Kidney epithelial cell (primary cell): ENCODE measurements at regions not wholly inside any gene's neighbourhood (a gene's known extent, or its start where the extent isn't known, plus 50 kb on each side); places are given as distances from the start of the nearest gene placed in this dataset.

Source experiments
- DNase-seq: peaks from one replicate; pipeline ENCODE4 v3.0.0-alpha.2; 2010; ENCODE audit warnings: low read depth
- H3K27me3 ChIP-seq: 2 replicates; pipeline ENCODE4 v1.6.0; 2011; ENCODE audit warnings: low read length; ENCODE audit not compliant: control insufficient read depth, insufficient read depth
- H3K36me3 ChIP-seq: 2 replicates; pipeline ENCODE4 v1.5.1; 2011; ENCODE audit warnings: low read length; ENCODE audit not compliant: control insufficient read depth, insufficient read depth
- H3K4me3 ChIP-seq: 2 replicates; pipeline ENCODE4 v1.5.1; 2011; ENCODE audit warnings: low read depth, mild to moderate bottlenecking, control low read depth, low read length
- CTCF ChIP-seq: IDR thresholded peaks from 2 replicates; pipeline ENCODE4 v1.5.1; 2011; ENCODE audit warnings: mild to moderate bottlenecking, moderate library complexity, low read length, control low read depth, inconsistent platforms; ENCODE audit not compliant: insufficient read depth, poor library complexity, severe bottlenecking

GRCh38 chr6:4586469-4586859 lies 189.7 kb upstream of the CDYL start:
- no peaks in the 10 kb centered on the region for H3K27me3 ChIP-seq
- H3K36me3 ChIP-seq = no peaks in the 10 kb centered on the region
- TF ChIP-seq CTCF = no peak
- DNase-seq = no peak
- no peak overlapping the region for H3K4me3 ChIP-seq

- no peaks in the 10 kb centered on the region for H3K27me3 ChIP-seq
- no peaks in the 10 kb centered on the region for H3K36me3 ChIP-seq
- no peak for DNase-seq
- TF ChIP-seq CTCF = no peak
- H3K4me3 ChIP-seq = no peak overlapping the region
Measured at GRCh38 chr6:4585682-4586468, 190.3 kb upstream of the CDYL start.

- H3K36me3 ChIP-seq = no peaks in the 10 kb centered on the region
- no peak overlapping the region for H3K4me3 ChIP-seq
- no peak for DNase-seq
- no peak for TF ChIP-seq CTCF
- H3K27me3 ChIP-seq = no peaks in the 10 kb centered on the region
Measured at GRCh38 chr6:4584801-4585200, 191.4 kb upstream of the CDYL start.

GRCh38 chr6:4582506-4583417 lies 193.4 kb upstream of the CDYL start:
- TF ChIP-seq CTCF = no peak
- no peak for DNase-seq
- H3K27me3 ChIP-seq = no peaks in the 10 kb centered on the region
- H3K4me3 ChIP-seq = no peak overlapping the region
- no peaks in the 10 kb centered on the region for H3K36me3 ChIP-seq

GRCh38 chr6:4581468-4582385 lies 194.5 kb upstream of the CDYL start:
- no peaks in the 10 kb centered on the region for H3K27me3 ChIP-seq
- H3K4me3 ChIP-seq = no peak overlapping the region
- H3K36me3 ChIP-seq = no peaks in the 10 kb centered on the region
- no peak for TF ChIP-seq CTCF
- DNase-seq = peak; percentile 35
